H1 (cell line): ENCODE measurements at regions not wholly inside any gene's neighbourhood (a gene's known extent, or its start where the extent isn't known, plus 50 kb on each side); places are given as distances from the start of the nearest gene placed in this dataset.

ENCODE experiments used
- CHD7 ChIP-seq: fragments of 300-600 bp; sonication (generic); IDR thresholded peaks from 2 replicates; pipeline ENCODE4 v1.7.1; 2012; ENCODE audit warnings: low read length, moderate library complexity, mild to moderate bottlenecking, inconsistent platforms; ENCODE audit not compliant: insufficient replicate concordance
- EZH2 ChIP-seq: fragments of 200-600 bp; sonication (generic); IDR thresholded peaks from 2 replicates; pipeline ENCODE4 v1.7.1; 2012; ENCODE audit warnings: low read depth, mild to moderate bottlenecking, moderate library complexity, low read length, inconsistent platforms; ENCODE audit not compliant: severe bottlenecking
- HDAC2 ChIP-seq, 2 experiments: fragments of 300-600 bp in 1 of 2; sonication (generic) in 1 of 2; IDR thresholded peaks; 2 replicates each; pipeline ENCODE4 v1.6.1; 2011 to 2012; ENCODE audit warnings: low read depth in 2 of 2, low read length in 2 of 2, mild to moderate bottlenecking in 2 of 2, moderate library complexity in 2 of 2, borderline replicate concordance in 1 of 2, inconsistent platforms in 1 of 2
- KDM4A ChIP-seq: IDR thresholded peaks from one replicate; pipeline ENCODE4 v1.7.1; 2012; ENCODE audit warnings: low read depth, mild to moderate bottlenecking, moderate library complexity, low read length, inconsistent platforms; ENCODE audit not compliant: severe bottlenecking
- PHF8 ChIP-seq: fragments of 200-600 bp; sonication (generic); conservative IDR thresholded peaks from 2 replicates; pipeline ENCODE4 v1.7.1; 2012; ENCODE audit warnings: low read depth, mild to moderate bottlenecking, inconsistent platforms, low read length, moderate library complexity
- RNF2 ChIP-seq: fragments of 200-900, 300-1000 bp; sonication (generic); IDR thresholded peaks from 2 replicates; pipeline ENCODE4 v1.7.1; 2016; ENCODE audit warnings: borderline replicate concordance, low read depth, mild to moderate bottlenecking, antibody characterized with exemption, low read length; ENCODE audit not compliant: poor library complexity, severe bottlenecking; ENCODE audit errors: missing control alignments
- SP1 ChIP-seq: IDR thresholded peaks from 2 replicates; pipeline ENCODE4 v1.6.1; 2011; ENCODE audit warnings: low read depth, low read length

GRCh38 chr9:111178331-111179055, 140.2 kb upstream of the LPAR1 start (continued):
- TF ChIP-seq CHD7 (no peak), PHF8 (no peak), SP1 (no peak), EZH2 (no peak), HDAC2 (IDR thresholded peaks at IDR 0.05; ENCODE audit: borderline replicate concordance in 1 of 2, low read depth in 2 of 2, low read length in 2 of 2) (no peak), RNF2 (no peak), KDM4A (no peak)
